ENCODE measurements at regions not wholly inside any gene's neighbourhood (a gene's known extent, or its start where the extent isn't known, plus 50 kb on each side); places are given as distances from the start of the nearest gene placed in this dataset.

- no peak overlapping the region for H3K4me3 ChIP-seq (replicated peaks; ENCODE audit: insufficient read depth, low read length)
- TF ChIP-seq SPI1 (IDR thresholded peaks at IDR 0.05; ENCODE audit: borderline replicate concordance, low read depth) (no peak), CTCF (IDR thresholded peaks at IDR 0.05; ENCODE audit: insufficient read depth, low read length) (no peak), REST (IDR thresholded peaks at IDR 0.05; ENCODE audit: insufficient replicate concordance, low read depth) (no peak), POLR2AphosphoS5 (IDR thresholded peaks at IDR 0.05; ENCODE audit: low read depth) (no peak), GABPA (IDR thresholded peaks at IDR 0.05; ENCODE audit: low read depth) (no peak)
These were observed 1640.9 kb upstream of the PCDH7 start for GRCh38 chr4:29079260-29079659.

GRCh38 chr4:29081234-29081955 is 1638.8 kb upstream of the PCDH7 start:
- H3K27me3 ChIP-seq (ENCODE audit: insufficient read depth, poor library complexity, severe bottlenecking), result no peaks in the 10 kb centered on the region
- DNase-seq (ENCODE audit: low read depth in 1 of 2, low spot score in 1 of 2), result no peak
- no peak overlapping the region for H3K4me3 ChIP-seq (replicated peaks; ENCODE audit: insufficient read depth, low read length)
- no peak for TF ChIP-seq REST (IDR thresholded peaks at IDR 0.05; ENCODE audit: insufficient replicate concordance, low read depth)
- no peak for TF ChIP-seq GABPA (IDR thresholded peaks at IDR 0.05; ENCODE audit: low read depth)
- TF ChIP-seq SPI1 (IDR thresholded peaks at IDR 0.05; ENCODE audit: borderline replicate concordance, low read depth), result no peak
- H3K27ac ChIP-seq (replicated peaks), result no peak overlapping the region

More at GRCh38 chr4:29079260-29079659, 1640.9 kb upstream of the PCDH7 start:
- Histone ChIP-seq H3K27ac (replicated peaks) (no peak overlapping the region), H3K27me3 (ENCODE audit: insufficient read depth, poor library complexity, severe bottlenecking) (no peaks in the 10 kb centered on the region)
- DNase-seq (ENCODE audit: low read depth in 1 of 2, low spot score in 1 of 2), result no peak

GRCh38 chr4:29082684-29083083 is 1637.5 kb upstream of the PCDH7 start:
- no peak overlapping the region for H3K27ac ChIP-seq (replicated peaks)
- no peaks in the 10 kb centered on the region for H3K27me3 ChIP-seq (ENCODE audit: insufficient read depth, poor library complexity, severe bottlenecking)
- no peak overlapping the region for H3K4me3 ChIP-seq (replicated peaks; ENCODE audit: insufficient read depth, low read length)
- TF ChIP-seq SPI1 (IDR thresholded peaks at IDR 0.05; ENCODE audit: borderline replicate concordance, low read depth) (no peak), CTCF (IDR thresholded peaks at IDR 0.05; ENCODE audit: insufficient read depth, low read length) (no peak), REST (IDR thresholded peaks at IDR 0.05; ENCODE audit: insufficient replicate concordance, low read depth) (no peak), POLR2AphosphoS5 (IDR thresholded peaks at IDR 0.05; ENCODE audit: low read depth) (no peak), GABPA (IDR thresholded peaks at IDR 0.05; ENCODE audit: low read depth) (no peak)
- DNase-seq (ENCODE audit: low read depth in 1 of 2, low spot score in 1 of 2), result no peak

All from HL-60 (cell line).